Neural progenitor cell (in vitro differentiated cells): ENCODE measurements at regions not wholly inside any gene's neighbourhood (a gene's known extent, or its start where the extent isn't known, plus 50 kb on each side); places are given as distances from the start of the nearest gene placed in this dataset.

Experiments used
- DNase-seq: peaks from one replicate; pipeline ENCODE4 v3.0.0-alpha.2; 2016; ENCODE audit warnings: low spot score
- H2AFZ ChIP-seq: fragments of 200-600 bp; sonication (generic); replicated peaks from 2 replicates; pipeline ENCODE4 v1.6.1; 2016; ENCODE audit warnings: antibody characterized with exemption
- H3F3A ChIP-seq: fragments of 200-600 bp; sonication (generic); 2 replicates; pipeline ENCODE4 v1.6.1; 2016; ENCODE audit warnings: antibody characterized with exemption, low read depth
- H3K27ac ChIP-seq: fragments of 200-600 bp; sonication (generic); 2 replicates; pipeline ENCODE4 v1.5.1; 2016; ENCODE audit warnings: mild to moderate bottlenecking
- H3K27me3 ChIP-seq: fragments of 200-600 bp; sonication (generic); 2 replicates; pipeline ENCODE4 v1.6.1; 2016; ENCODE audit warnings: mild to moderate bottlenecking, moderate library complexity
- H3K36me3 ChIP-seq: fragments of 200-600 bp; sonication (generic); 2 replicates; pipeline ENCODE4 v1.5.1; 2016
- H3K4me1 ChIP-seq: fragments of 200-600 bp; sonication (generic); 2 replicates; pipeline ENCODE4 v1.6.1; 2016; ENCODE audit warnings: mixed run types
- H3K4me2 ChIP-seq: fragments of 200-600 bp; sonication (generic); 2 replicates; pipeline ENCODE4 v1.6.1; 2016
- H3K4me3 ChIP-seq: fragments of 200-600 bp; sonication (generic); 2 replicates; pipeline ENCODE4 v1.5.1; 2016
- H3K79me2 ChIP-seq: fragments of 200-600 bp; sonication (generic); 2 replicates; pipeline ENCODE4 v1.6.1; 2016; ENCODE audit warnings: low read depth
- H3K9ac ChIP-seq: fragments of 200-600 bp; sonication (generic); 2 replicates; pipeline ENCODE4 v1.6.1; 2016
- H3K9me3 ChIP-seq: fragments of 200-600 bp; sonication (generic); 2 replicates; pipeline ENCODE4 v1.5.1; 2016; ENCODE audit warnings: low read depth
- H4K20me1 ChIP-seq: fragments of 200-600 bp; sonication (generic); 2 replicates; pipeline ENCODE4 v1.6.1; 2016; ENCODE audit warnings: low read depth
- H3K27ac Mint-ChIP-seq: 3 replicates; pipeline ENCODE4 v1.8.0; 2021; ENCODE audit warnings: mixed read lengths
- H3K27me3 Mint-ChIP-seq: 2 replicates; pipeline ENCODE4 v1.8.0; 2022; ENCODE audit warnings: low read depth, mild to moderate bottlenecking, inconsistent platforms, moderate library complexity, mixed read lengths; ENCODE audit not compliant: insufficient read depth
- H3K36me3 Mint-ChIP-seq: 3 replicates; pipeline ENCODE4 v1.8.0; 2021; ENCODE audit warnings: mixed read lengths
- H3K4me1 Mint-ChIP-seq: 3 replicates; pipeline ENCODE4 v1.8.0; 2021; ENCODE audit warnings: mixed read lengths
- H3K4me3 Mint-ChIP-seq: 3 replicates; pipeline ENCODE4 v1.8.0; 2021; ENCODE audit warnings: mild to moderate bottlenecking, moderate library complexity, mixed read lengths
- H3K9me3 Mint-ChIP-seq: 3 replicates; pipeline ENCODE4 v1.8.0; 2020; ENCODE audit warnings: mixed read lengths
- EZH2 ChIP-seq: fragments of 200-600 bp; sonication (generic); IDR thresholded peaks from 2 replicates; pipeline ENCODE4 v1.6.1; 2017; ENCODE audit warnings: antibody characterized with exemption, mild to moderate bottlenecking, moderate library complexity
- EZH2phosphoT487 ChIP-seq: fragments of 200-600 bp; sonication (generic); IDR thresholded peaks from 2 replicates; pipeline ENCODE4 v1.6.1; 2017; ENCODE audit warnings: antibody characterized with exemption
- TF ChIP-seq, protein P1 (sequence below): fragments of 200-600 bp; sonication (generic); IDR thresholded peaks from 2 replicates; pipeline ENCODE4 v1.5.1; 2017; ENCODE audit warnings: antibody characterized with exemption, mild to moderate bottlenecking

DNA sequence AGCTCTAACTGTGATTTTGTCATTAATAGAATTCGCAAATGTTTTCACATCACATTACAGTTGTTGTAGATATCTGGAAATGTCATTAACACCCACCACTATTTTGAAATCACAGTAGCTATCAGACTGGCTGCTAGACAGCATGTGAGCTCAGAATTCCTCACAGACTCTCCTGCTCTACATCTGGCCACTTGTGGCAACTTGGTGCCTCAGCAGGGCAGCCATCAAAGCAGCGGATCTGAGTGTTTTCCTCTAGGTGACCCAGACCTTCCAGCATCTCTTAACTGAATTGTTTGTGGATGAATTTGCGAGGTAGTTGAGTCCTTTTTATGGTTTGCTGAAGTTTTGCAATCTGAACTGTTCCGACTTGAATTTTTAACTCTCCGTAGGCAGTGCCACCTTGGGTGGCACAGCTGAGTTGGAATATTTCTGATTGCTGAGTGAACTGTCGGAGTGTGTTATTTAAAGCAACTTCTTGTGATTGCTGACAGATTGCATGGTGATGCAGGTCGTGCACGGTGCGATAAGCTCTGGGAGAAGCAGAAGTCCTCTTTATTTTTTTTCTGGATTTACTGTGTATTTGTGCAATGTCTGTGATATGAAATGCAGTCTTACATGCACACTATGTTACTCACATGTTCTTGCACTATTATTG, 114.0 kb upstream of the PLET1 start:
- no peak overlapping the region for H3K27ac ChIP-seq
- H3K27me3 ChIP-seq, result no peaks in the 10 kb centered on the region
- H3K4me3 ChIP-seq, result no peak overlapping the region
- Mint-ChIP-seq H3K4me1 (peaks cover 1% of the 10 kb centered on the region), H3K9me3 (peaks cover 2% of the 10 kb centered on the region), H3K36me3 (no peaks in the 10 kb centered on the region), H3K27me3 (no peaks in the 10 kb centered on the region), H3K4me3 (no peak overlapping the region), H3K27ac (no peak overlapping the region)
- no peak overlapping the region for H3K4me2 ChIP-seq
- H2AFZ ChIP-seq, result no peak overlapping the region
- DNase-seq, result no peak
- no peaks in the 10 kb centered on the region for H3K36me3 ChIP-seq
- no peak for TF ChIP-seq EZH2
- TF ChIP-seq, protein P1, sequence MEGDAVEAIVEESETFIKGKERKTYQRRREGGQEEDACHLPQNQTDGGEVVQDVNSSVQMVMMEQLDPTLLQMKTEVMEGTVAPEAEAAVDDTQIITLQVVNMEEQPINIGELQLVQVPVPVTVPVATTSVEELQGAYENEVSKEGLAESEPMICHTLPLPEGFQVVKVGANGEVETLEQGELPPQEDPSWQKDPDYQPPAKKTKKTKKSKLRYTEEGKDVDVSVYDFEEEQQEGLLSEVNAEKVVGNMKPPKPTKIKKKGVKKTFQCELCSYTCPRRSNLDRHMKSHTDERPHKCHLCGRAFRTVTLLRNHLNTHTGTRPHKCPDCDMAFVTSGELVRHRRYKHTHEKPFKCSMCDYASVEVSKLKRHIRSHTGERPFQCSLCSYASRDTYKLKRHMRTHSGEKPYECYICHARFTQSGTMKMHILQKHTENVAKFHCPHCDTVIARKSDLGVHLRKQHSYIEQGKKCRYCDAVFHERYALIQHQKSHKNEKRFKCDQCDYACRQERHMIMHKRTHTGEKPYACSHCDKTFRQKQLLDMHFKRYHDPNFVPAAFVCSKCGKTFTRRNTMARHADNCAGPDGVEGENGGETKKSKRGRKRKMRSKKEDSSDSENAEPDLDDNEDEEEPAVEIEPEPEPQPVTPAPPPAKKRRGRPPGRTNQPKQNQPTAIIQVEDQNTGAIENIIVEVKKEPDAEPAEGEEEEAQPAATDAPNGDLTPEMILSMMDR, result no peak
- no peak for TF ChIP-seq EZH2phosphoT487
- no peaks in the 10 kb centered on the region for H3K4me1 ChIP-seq
- no peaks in the 10 kb centered on the region for H3K79me2 ChIP-seq
- H3K9me3 ChIP-seq, result no peaks in the 10 kb centered on the region
- no peak overlapping the region for H3K9ac ChIP-seq
- no peaks in the 10 kb centered on the region for H4K20me1 ChIP-seq
- H3F3A ChIP-seq, result no peaks in the 10 kb centered on the region

DNA sequence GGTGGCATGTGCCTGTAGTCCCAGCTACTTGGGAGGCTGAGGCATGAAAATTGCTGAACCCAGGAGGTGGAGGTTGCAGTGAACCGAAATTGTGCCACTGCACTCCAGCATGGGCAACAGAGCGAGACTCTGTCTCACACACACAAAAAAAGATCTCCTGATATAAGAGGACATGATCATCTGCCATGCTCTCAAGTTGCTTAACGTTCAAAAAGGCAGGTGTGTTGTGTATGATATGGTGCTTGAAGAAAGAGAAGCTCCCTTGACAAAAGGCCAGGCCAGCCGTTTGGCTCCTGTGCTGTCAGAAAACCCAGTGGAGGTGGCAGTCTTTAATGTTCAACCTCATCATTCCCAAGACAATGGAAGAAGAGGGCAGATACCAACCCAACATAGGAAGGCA, 117.3 kb upstream of the PLET1 start:
- Mint-ChIP-seq H3K9me3 (no peaks in the 10 kb centered on the region), H3K4me3 (no peak overlapping the region), H3K27ac (no peak overlapping the region), H3K36me3 (no peaks in the 10 kb centered on the region), H3K27me3 (no peaks in the 10 kb centered on the region), H3K4me1 (no peaks in the 10 kb centered on the region)
- TF ChIP-seq, protein P1, result no peak
- TF ChIP-seq EZH2 (no peak), EZH2phosphoT487 (no peak)
- no peak overlapping the region for H3K4me2 ChIP-seq
- H3K9ac ChIP-seq, result no peak overlapping the region
- H3K4me1 ChIP-seq, result no peaks in the 10 kb centered on the region
- DNase-seq, result no peak
- no peaks in the 10 kb centered on the region for H3K27me3 ChIP-seq
- no peaks in the 10 kb centered on the region for H3K9me3 ChIP-seq
- no peak overlapping the region for H2AFZ ChIP-seq
- no peaks in the 10 kb centered on the region for H4K20me1 ChIP-seq
- no peak overlapping the region for H3K27ac ChIP-seq
- no peak overlapping the region for H3K4me3 ChIP-seq
- no peaks in the 10 kb centered on the region for H3K79me2 ChIP-seq
- H3K36me3 ChIP-seq, result no peaks in the 10 kb centered on the region
- H3F3A ChIP-seq, result no peaks in the 10 kb centered on the region

DNA sequence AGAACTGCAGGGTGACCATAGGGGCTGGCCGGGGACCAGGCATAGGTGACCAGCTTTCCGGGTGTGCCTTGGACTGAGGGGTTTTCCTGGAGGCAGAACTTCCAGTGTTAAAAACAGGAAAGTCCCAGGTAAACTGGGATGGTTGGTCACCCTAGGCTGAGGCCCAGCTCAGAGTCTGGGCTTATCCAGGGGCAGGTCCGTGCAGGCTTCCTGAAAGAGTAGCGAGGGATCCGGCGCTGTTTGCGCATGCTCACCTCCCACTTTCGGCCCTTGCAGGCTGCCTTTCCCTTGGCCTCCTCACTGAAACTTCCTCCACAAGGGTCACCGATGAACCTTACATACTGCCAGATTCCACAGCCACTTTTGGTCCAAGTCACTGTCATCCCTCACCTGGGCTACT, 119.8 kb upstream of the PLET1 start:
- H3F3A ChIP-seq, result no peaks in the 10 kb centered on the region
- H3K27ac ChIP-seq, result no peak overlapping the region
- H3K9me3 ChIP-seq, result no peaks in the 10 kb centered on the region
- Mint-ChIP-seq H3K4me3 (no peak overlapping the region), H3K9me3 (peaks cover 2% of the 10 kb centered on the region), H3K27me3 (no peaks in the 10 kb centered on the region), H3K27ac (no peak overlapping the region), H3K36me3 (no peaks in the 10 kb centered on the region), H3K4me1 (no peaks in the 10 kb centered on the region)
- no peaks in the 10 kb centered on the region for H3K79me2 ChIP-seq
- H3K9ac ChIP-seq, result no peak overlapping the region
- DNase-seq, result no peak
- no peak overlapping the region for H3K4me2 ChIP-seq
- H2AFZ ChIP-seq, result no peak overlapping the region
- no peak overlapping the region for H3K4me3 ChIP-seq
- H3K36me3 ChIP-seq, result no peaks in the 10 kb centered on the region
- H3K4me1 ChIP-seq, result no peaks in the 10 kb centered on the region
- H4K20me1 ChIP-seq, result no peaks in the 10 kb centered on the region
- no peak for TF ChIP-seq EZH2
- TF ChIP-seq EZH2phosphoT487, result no peak
- TF ChIP-seq, protein P1, result no peak
- no peaks in the 10 kb centered on the region for H3K27me3 ChIP-seq
